Hepatocyte (in vitro differentiated cells): ENCODE measurements at regions not wholly inside any gene's neighbourhood (a gene's known extent, or its start where the extent isn't known, plus 50 kb on each side); places are given as distances from the start of the nearest gene placed in this dataset.

ENCODE experiments used
- EZH2 ChIP-seq: fragments of 200-600 bp; sonication (generic); IDR thresholded peaks from 2 replicates; pipeline ENCODE4 v1.6.1; 2016; ENCODE audit warnings: antibody characterized with exemption, mild to moderate bottlenecking, borderline replicate concordance
- EZH2phosphoT487 ChIP-seq: fragments of 200-600 bp; sonication (generic); IDR thresholded peaks from one replicate; pipeline ENCODE4 v1.6.1; 2018; ENCODE audit warnings: antibody characterized with exemption, mild to moderate bottlenecking, low read depth, moderate library complexity; ENCODE audit not compliant: unreplicated experiment, severe bottlenecking
- TF ChIP-seq, protein P1 (sequence below): fragments of 200-600 bp; sonication (generic); IDR thresholded peaks from 2 replicates; pipeline ENCODE4 v1.5.1; 2016; ENCODE audit warnings: antibody characterized with exemption, mild to moderate bottlenecking; ENCODE audit not compliant: poor library complexity

GRCh38 chr4:126799971-126800574 lies 832.7 kb upstream of the INTU start:
- TF ChIP-seq, protein P1, sequence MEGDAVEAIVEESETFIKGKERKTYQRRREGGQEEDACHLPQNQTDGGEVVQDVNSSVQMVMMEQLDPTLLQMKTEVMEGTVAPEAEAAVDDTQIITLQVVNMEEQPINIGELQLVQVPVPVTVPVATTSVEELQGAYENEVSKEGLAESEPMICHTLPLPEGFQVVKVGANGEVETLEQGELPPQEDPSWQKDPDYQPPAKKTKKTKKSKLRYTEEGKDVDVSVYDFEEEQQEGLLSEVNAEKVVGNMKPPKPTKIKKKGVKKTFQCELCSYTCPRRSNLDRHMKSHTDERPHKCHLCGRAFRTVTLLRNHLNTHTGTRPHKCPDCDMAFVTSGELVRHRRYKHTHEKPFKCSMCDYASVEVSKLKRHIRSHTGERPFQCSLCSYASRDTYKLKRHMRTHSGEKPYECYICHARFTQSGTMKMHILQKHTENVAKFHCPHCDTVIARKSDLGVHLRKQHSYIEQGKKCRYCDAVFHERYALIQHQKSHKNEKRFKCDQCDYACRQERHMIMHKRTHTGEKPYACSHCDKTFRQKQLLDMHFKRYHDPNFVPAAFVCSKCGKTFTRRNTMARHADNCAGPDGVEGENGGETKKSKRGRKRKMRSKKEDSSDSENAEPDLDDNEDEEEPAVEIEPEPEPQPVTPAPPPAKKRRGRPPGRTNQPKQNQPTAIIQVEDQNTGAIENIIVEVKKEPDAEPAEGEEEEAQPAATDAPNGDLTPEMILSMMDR, result no peak
- TF ChIP-seq EZH2 (no peak), EZH2phosphoT487 (no peak)
